Left hindlimb (tissue), 1 donor: ENCODE measurements at regions not wholly inside any gene's neighbourhood (a gene's known extent, or its start where the extent isn't known, plus 50 kb on each side); places are given as distances from the start of the nearest gene placed in this dataset.

Experiments used
- DNase-seq: peaks from one replicate; pipeline ENCODE4 v3.0.0-alpha.2; 2018

DNA sequence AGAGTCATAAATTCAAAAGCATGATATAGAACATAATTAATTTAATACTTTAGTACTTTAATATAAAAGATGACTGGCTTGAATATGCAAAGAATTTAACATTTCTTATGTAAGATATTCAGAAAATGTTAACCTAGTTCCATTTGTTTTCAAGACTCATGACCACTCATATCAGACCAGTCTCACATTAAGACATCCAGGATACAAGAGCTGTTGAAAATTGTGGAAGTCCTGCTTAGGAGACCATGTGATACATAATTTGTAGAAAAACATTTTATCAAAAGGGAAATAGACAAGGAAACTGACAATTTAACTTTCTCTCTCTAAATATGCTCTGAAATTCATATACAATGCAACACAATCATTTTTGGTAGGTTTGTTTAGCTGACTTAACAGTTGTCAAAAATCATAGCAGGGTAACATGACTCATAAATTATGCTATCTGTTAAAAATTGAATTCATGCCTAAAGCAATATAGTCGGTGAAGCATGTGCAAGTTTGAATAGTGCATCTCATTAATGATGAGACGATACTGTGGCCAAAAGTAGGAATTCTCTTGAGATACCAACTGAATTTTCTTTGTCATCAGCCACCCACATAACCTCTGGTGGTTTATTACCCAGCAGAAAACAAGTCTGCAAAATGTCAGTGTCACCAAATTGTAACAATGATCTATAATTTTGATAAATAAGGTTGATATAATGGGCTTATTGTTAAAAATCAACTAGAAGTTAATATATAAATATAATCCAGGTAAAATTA is 211.4 kb downstream of the GASK1B start:
- DNase-seq: no peak

DNA sequence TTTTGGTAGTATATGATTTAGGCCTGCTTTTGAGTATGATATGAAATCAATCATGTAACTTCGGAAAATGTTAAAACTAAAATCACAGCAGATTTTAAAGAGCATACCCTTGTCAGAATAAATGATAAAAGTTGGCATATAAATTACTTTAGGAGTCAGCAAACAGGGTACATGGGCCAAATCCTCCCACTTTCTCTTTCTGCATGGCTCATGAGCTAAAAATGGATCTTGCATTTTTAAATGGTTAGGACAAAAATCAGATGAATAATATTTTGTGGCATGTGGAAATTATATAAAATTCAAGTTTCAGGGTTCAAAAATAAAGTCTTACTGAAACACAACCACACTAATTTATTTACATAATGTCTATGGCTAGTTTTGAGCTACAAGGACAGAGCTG is 214.9 kb downstream of the GASK1B start:
- no peak for DNase-seq

DNA sequence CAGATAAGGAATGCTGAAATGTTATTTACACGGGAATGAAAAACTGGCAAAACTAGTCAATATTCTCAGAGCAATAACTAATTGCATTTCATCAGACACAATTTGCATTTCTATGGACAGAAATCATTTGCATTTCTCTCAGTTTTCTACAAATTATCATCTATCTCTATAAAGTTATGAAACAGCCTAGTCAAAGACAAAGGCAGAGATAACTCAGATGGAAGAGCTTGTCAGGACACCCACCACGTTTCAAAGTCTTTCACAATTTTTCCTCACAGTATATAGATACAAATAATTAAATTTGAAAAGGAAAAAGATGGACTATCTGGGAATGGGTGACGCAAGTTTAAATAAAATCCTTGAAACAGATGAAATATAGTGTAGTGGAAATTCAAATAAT is 230.8 kb downstream of the GASK1B start:
- no peak for DNase-seq

DNA sequence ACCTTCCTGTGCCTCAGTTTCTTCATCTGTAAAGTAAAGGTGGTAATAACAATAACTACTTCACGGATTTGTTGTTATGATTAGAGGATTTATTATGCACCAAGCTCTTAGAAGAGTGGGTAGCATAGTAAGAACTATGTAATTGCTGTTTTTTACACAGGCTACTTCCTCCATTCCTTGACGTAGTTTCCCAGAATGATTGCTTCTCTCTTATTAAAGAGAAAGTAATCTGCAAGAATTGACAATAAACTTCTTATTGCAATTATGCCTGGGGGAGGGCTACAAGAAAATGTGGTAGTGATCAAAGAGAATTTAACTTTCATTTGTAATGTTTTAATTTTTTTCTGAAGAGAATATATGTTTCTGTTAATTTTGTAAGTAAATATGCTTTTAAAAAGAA is 238.7 kb downstream of the GASK1B start:
- DNase-seq: no peak

DNA sequence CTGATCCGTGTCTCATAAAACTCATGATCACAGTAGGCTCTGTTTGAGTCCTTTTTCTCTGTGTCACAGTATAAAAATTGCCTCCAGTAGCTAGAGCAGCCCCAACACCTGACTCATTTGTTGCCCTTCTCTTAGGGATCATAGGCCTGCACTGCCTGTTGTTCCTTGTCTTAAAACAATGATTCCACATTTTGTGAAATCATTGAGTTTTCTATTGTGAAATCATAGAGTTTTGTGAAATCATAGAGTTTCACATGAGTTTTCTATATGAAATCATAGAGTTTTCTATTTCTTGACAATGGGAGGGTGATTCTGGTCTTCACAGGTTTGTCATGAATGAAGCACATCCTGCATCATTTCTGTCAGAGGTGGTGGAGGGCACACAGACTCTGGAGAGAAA is 239.9 kb downstream of the GASK1B start:
- no peak for DNase-seq

GRCh38 chr4:157929486-157929885 is 243.3 kb downstream of the GASK1B start:
- no peak for DNase-seq

DNA sequence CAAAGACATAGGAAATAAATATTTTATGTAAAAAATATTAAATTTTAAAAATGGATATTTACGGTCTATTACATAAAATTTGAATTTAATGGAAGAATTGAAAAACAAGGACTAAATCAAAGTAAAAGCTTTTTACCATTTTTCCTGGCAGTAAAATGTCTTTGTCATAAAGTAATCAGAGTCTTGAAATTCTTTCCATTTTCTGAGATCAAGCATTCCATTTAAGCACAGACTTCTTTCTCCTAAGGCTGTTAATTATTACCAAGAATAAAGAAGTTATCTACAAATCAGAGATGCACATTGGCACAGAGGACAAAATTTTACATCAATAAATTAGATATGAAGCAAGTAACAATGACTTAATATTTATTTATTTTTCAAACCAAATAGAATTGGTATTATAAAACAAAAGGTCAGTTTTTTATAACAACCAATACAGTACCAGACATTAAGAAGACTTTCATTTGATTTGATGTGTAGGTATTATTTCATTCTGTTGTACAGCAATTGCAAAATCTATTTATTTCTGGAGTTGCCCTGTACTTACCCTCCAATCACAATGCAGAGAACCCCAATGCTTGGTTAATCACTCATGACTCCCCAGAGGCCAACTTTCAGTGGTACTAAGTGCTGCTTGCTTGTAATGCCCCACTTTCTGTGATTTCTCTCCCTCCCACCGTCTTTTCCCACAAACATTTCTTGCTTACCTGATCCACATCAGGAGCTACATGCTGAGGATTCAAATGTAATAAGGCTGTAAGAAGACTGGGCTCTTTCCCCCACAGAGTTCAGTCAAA is 254.6 kb downstream of the GASK1B start:
- no peak for DNase-seq

DNA sequence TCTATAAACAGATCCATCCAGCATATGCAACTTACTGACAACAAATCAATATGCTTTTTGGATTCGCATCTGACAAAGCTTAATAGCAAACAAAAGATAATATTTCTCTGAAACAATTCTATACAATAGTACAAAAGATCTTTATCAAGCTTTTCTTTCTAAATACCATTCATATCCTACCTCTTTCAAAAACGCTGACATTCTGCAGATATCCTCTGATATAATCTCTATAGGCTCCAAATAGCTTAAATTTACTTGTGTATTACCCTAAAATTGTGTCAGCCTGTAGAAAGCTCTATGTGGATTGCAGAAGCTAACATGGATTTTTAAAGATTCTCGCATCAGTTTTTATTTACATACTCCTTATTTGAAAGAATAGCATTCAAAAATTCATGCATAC is 260.6 kb downstream of the GASK1B start:
- no peak for DNase-seq

DNA sequence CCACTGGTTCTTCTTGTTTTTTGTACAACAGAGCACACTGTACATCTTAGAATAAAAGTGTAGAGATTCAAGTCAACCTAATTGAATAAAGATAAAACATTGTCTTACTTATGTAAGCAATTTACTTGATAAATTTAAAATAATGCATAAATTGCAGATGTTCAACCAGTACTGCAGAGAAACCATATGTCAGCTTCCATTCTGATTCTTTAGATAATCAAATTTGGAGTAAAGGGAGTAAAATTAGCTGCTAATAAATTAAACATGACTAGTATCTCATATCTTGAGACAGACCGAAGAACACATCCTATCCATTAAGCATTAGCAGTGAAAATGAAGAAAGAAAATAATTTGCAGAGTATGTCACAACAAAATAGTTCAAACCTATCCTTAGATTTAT is 261.2 kb downstream of the GASK1B start:
- no peak for DNase-seq

DNA sequence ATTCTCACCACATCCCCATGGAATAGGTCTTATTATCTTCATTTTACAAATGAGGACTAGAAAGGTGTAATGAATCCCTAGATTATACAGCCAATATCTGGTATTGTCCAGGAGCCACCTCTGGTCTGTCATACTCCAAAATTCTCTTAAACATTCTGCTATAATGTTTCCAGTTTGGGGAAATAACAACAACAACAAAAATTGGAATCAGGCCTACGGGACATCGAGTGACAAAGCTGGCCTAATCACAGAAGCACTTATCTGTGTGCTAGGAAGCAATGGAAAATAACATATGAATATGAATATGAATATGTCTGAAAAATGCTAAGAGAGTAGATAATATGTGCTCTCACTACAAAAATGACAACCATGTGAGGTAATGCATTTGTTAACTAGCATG is 264.1 kb downstream of the GASK1B start:
- no peak for DNase-seq

DNA sequence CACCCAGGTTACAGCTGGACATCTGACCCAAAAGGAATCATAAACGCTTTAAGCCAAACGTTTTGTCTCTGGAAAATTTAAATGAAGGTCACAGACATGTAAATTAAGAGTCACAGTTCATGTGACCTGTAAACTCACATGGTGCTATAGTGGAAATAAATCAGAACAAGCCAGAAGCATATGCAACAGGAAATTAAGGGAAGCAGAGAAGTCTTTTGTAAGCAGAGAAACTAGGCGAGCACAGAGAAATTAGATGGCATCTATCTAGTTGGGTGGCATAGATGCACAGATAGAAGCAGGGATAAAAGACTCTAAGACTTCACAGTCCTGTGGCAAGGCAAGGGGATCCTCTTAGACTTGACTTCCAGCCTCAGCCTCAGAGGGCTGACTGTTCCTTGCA is 264.8 kb downstream of the GASK1B start:
- DNase-seq: no peak

- DNase-seq: no peak
Measured at GRCh38 chr4:157907226-157907946, 265.4 kb downstream of the GASK1B start.

GRCh38 chr4:157898836-157899605 is 273.8 kb downstream of the GASK1B start:
- DNase-seq: no peak

DNA sequence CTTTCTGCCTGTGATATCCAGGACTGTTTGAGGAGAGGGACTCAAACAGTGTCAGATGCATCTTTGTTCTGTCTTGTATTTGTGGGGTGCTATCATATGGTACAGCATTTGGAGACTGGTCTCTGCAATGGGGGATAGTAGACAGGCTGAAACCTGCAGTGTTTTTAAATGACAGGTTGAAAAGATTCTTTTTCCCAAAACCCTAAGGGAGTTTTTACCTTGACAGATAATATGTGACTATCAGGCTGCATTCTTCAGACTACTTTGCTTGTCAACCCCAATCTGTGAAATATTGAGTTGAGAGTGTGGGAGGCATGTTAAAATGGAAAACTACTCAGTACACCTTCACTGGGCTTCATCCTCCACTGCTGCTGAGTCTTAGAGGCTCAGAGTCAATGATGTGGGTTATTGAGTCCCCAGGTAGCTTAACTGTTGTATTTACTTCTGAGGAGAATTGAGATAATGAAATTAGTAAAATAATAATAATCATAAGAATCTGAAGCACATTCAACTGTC is 274.9 kb downstream of the GASK1B start:
- no peak for DNase-seq

GRCh38 chr4:157896726-157897125 is 276.1 kb downstream of the GASK1B start:
- DNase-seq: no peak

GRCh38 chr4:157895205-157895604 is 277.6 kb downstream of the GASK1B start:
- DNase-seq: no peak

DNA sequence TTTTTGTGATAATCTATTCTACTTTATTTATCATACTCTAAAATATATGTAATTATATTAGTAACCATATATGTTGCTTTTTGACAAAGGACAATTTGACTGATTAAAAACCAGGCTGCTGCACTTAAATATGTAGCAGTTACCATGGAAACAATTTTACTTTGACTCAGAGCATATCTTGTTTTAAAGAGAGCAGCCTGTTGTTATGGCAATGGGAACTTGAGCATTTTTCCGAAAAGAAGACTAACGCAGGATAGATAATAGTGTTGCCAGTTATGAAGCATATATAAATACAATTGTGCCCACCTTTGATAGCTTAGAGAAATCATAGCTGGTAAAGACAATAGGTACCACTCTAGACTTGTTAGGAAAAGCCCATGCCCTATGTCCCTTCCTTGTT is 283.0 kb downstream of the GASK1B start:
- DNase-seq: no peak

DNA sequence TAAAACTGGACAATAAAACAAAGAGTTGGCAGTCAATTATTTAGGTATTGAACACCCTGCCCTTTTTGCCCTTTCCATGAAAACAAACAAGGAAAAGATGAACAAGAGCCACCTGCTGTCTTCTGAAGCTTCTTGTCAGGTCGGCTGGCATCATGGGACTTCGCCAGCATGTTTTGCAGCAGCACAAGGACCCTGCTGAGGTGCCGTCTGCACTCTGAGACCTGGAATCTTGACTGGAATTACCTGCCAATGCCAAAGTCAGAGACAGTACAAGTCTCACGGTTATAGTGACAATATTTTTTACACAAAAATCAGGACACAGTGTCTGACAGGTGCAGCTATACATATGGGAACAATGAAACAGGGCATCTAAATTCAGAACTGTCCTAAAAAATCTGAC is 284.5 kb downstream of the GASK1B start:
- no peak for DNase-seq

- no peak for DNase-seq
Measured at GRCh38 chr4:157887316-157887715, 285.5 kb downstream of the GASK1B start.

DNA sequence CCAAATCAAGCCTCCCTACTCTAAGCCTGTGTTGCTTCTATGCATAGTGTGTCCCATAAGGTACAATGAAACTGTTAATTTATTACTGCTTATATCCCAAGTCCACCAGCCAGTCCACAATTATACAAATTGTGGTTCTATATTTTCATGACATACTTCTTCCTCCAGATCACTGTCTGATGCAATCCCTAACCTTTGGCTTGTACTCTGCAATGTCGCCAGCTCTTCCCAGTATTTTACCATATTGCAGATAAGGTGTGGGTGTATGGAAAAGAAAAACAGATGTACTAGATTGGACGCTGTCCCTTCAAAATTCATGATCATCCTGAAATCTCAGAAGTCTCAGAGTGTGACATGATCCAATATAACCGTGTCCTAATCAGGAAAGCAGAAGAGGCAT is 286.2 kb downstream of the GASK1B start:
- no peak for DNase-seq

DNA sequence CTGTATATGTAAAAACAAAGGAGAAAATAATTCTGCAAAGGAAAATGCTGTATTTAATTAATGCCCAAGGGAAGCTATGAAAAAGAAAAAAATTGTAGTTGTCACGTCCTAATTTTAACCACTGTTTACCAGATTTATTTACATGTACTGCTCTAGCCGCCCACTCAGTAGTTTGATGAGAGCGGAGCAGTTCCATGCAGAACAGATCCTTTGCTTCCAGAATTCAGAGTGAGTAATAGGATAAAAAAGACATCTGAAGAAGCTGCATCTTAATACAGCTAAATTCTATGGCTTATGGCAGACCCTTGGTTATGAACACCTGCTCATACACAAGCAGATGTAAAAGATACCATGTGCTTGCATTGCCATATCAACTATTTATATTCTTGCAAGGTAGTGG is 287.0 kb downstream of the GASK1B start:
- DNase-seq: no peak

DNA sequence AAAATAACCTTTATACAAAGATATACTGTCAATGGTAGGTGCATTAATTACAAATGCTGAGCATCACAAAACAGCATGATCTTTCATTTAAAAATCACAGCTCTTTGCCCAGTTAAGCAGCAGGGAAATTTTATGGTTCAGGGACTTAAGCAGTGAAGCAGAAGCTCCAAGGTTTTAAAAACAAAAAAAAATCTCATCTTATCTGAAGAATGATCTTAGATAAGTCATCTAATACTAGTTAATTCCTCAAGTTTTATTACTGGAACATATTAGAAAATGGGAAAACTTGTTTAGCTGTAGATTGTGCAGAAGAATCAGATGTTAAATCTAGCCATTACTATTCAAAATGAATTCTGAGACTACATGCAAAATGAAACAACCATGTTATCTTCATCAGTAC is 289.9 kb downstream of the GASK1B start:
- no peak for DNase-seq

GRCh38 chr4:157880761-157881160 is 292.1 kb downstream of the GASK1B start:
- DNase-seq: no peak
